ENCODE measurements at regions not wholly inside any gene's neighbourhood (a gene's known extent, or its start where the extent isn't known, plus 50 kb on each side); places are given as distances from the start of the nearest gene placed in this dataset.

DNA sequence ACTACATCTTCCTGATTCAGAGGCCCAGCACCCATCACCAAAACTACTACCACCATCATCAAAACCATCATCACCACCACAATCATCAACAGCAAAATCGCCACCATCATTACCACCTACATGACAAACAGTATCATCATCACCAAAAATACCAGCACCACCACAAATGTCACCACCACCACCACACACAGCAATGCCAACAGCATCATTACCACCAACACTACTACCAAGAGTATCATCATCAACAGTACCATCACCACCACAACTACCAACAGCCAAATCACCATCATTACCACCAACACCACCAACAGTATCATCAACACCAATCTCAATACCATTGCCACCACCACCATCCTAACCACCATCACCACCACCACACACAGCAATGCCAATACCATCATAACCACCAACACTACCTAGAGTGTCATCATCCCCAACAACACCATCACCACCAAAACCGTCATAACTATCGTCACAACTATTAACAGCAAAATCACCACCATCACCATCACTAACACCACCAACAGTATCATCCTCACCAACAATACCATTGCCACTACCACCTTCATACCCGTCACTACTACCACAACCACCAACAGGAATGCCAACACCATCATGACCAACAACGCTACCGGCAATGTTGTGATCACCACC lies 64.6 kb upstream of the TEX51 start:
- H3K27ac ChIP-seq = no peak overlapping the region
- TF ChIP-seq, protein P1, sequence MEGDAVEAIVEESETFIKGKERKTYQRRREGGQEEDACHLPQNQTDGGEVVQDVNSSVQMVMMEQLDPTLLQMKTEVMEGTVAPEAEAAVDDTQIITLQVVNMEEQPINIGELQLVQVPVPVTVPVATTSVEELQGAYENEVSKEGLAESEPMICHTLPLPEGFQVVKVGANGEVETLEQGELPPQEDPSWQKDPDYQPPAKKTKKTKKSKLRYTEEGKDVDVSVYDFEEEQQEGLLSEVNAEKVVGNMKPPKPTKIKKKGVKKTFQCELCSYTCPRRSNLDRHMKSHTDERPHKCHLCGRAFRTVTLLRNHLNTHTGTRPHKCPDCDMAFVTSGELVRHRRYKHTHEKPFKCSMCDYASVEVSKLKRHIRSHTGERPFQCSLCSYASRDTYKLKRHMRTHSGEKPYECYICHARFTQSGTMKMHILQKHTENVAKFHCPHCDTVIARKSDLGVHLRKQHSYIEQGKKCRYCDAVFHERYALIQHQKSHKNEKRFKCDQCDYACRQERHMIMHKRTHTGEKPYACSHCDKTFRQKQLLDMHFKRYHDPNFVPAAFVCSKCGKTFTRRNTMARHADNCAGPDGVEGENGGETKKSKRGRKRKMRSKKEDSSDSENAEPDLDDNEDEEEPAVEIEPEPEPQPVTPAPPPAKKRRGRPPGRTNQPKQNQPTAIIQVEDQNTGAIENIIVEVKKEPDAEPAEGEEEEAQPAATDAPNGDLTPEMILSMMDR (conservative IDR thresholded peaks at IDR 0.05) = no peak

DNA sequence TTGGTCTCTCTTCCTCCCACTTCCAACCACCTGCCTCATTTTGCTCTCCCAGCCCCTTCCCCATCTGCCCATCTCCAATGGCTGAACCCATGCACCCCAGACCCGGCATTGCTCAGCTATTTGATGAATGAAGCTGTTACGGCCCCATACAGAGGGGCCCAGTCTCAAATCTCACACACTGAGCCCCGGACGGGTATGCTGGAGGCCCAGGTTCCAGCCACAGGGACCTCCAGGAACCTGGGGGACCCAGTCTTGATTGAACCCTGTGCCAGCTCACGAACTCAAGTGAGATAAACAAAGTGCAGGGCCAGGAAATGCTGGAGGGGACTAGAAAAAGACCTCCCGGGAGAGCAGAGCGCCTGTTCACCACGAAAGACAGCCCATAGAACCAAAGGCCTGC lies 63.4 kb upstream of the TEX51 start:
- TF ChIP-seq, protein P1 (conservative IDR thresholded peaks at IDR 0.05) = no peak
- H3K27ac ChIP-seq = no peak overlapping the region

DNA sequence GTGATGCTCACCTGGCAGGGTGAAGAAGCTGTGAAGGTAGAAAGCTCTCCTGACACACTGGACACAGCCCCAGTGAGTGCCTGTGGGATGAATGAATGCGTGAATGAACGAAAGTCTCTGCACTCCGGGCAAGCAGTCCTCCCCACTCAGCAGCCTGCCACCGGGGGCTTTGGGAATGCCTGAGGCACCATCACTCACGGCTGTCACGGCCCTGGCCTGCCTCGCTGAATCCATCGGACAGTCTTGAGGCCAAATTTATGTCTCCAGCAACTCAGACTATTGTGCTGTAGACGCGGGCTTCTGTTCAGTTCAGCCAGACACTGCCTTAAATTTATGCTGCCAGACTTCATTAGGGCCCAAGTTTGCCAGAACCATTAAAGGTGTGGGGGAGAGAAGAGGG lies 62.9 kb upstream of the TEX51 start:
- no peak overlapping the region for H3K27ac ChIP-seq
- TF ChIP-seq, protein P1 (conservative IDR thresholded peaks at IDR 0.05) = no peak

DNA sequence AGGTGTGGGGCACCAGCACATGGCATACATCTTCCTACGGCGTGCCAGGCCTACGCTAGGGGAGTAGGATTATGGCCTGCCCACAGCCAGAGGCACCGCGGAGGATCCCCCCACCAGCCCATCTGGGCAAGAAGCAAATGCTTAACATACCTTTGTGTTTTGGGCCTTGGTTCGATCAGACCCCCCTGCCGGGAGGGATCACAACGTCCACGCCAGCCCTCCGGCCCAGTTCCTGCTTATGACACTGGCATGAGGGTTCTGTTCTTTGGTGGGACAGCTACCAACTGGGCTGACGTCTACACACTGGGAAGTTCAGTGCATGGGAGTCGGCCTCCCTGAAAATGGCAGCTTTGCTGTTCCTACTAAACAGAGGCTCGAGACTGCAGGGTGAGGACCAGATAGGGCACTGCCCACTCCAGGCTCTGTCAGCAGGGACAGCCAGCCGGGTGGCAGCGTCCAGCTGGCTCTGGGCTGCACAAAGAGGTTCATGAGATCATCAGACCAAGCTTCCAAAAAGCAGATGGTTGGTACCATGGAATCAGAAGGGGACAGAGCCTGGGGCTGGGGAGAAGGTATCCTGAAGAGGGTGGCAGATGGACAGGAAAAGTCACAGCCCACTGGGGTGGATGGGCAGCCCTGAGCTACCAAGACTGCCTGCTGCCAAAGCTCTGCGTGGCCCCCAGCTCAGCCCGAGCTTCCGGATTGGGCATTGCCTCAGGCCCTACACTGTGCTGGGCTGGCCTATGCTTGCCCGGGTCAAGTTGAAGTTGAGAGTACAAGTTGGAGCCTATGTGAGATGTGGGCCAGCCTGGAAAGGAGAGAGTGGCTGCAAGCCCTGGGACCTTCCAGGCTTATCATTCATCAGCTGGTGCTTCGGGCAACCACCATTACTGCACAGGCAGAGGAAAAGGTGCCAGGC lies 61.7 kb upstream of the TEX51 start:
- TF ChIP-seq, protein P1 (conservative IDR thresholded peaks at IDR 0.05) = no peak
- no peak overlapping the region for H3K27ac ChIP-seq

DNA sequence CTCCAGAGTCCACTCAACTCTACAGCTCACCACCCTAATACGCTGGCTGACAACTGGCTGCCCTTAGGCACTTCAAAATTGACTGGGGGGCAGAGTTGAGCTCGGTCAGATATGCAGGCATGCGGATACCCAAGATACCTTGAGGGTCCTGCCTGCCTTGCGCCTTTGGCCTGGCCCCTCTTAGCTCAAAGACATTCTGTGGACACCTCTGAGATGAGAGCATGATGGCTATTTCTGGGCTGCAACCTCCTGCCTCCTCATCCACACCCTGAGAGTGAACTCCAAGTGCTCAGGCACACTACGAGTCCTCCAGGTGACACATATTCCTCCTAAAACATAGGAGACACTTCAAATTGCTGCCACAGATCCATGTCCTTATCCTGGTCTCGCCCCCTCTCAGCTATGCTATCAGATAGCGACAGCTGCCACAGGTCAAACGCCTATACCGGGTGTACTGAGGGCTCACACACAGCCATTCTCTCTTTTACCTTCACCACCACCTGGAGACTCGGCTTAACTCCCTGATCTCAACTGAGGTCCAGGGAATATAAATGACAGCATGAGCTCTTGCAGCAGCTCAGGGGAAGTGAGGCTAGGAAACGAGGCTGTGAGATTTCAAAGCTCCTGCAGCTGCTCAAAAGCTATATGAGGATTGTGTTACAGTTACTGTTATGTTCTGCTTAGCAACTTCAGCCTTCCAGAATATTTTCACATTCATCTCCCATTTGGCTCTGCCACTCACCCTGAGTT lies 60.5 kb upstream of the TEX51 start:
- TF ChIP-seq, protein P1 (conservative IDR thresholded peaks at IDR 0.05) = no peak
- H3K27ac ChIP-seq = no peak overlapping the region

DNA sequence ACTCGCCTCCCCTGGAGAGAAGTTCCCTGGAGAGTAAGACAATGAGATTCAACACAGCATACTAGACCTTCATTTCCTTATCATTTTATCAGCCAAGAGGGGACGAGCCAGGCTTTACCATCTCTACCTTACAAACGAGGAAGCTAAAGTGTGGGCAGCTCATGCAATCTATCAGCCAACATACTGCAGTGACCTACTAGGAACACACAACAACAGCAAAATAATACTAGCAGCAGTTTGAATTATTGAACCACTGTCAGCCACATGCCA lies 60.0 kb upstream of the TEX51 start:
- H3K27ac ChIP-seq = no peak overlapping the region
- TF ChIP-seq, protein P1 (conservative IDR thresholded peaks at IDR 0.05) = no peak

DNA sequence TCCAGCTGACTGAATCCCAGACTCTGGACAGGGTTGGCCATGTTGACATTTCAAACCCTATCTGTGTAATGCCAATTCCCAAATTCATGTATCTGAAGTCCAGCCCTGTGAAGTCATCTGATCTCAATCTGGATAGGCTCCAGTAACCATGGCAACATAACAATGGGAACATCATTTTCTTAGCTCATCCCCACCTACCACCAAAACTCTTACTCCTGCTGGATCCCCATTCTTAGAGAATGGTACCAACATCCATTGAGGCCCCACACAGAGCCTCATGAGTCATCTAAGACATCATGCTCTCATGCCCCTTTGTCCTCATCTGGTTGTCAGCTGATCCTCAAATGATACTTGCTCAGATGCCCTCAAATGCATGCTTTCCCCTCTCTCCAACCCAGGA lies 58.9 kb upstream of the TEX51 start:
- H3K27ac ChIP-seq = no peak overlapping the region

More for the DNA sequence above, 58.9 kb upstream of the TEX51 start:
- TF ChIP-seq, protein P1 (conservative IDR thresholded peaks at IDR 0.05) = no peak

Data from VCaP (cell line).